NT2/D1 (cell line): ENCODE measurements at regions not wholly inside any gene's neighbourhood (a gene's known extent, or its start where the extent isn't known, plus 50 kb on each side); places are given as distances from the start of the nearest gene placed in this dataset.

Source experiments
- YY1 ChIP-seq: IDR thresholded peaks from 2 replicates; pipeline ENCODE4 v1.6.1; 2011; ENCODE audit not compliant: insufficient read length, insufficient read depth
- ZNF274 ChIP-seq: IDR thresholded peaks from 2 replicates; pipeline ENCODE4 v1.6.1; 2011; ENCODE audit warnings: mild to moderate bottlenecking, low read depth, low read length

DNA sequence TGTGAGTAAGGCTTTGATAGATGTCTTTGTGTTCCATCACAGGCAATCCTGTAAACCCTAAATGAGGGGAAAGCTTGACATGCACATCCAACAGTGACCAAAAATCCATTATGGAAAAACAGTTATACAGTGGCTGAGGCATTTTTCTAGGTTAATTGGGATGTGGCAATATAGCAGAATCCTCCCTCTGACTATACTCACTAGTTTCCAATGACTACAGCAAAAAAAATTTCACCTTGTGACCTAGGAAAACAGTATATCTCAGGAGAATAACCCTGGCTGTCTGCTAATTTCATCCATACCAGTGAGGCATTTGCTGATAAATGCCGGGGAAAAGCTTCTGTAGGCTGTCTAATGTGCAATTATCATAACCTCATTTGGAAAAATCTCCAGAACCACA, 49.9 kb upstream of the SNCAIP start:
- TF ChIP-seq YY1, result no peak
- TF ChIP-seq ZNF274, result no peak
